ENCODE measurements at regions not wholly inside any gene's neighbourhood (a gene's known extent, or its start where the extent isn't known, plus 50 kb on each side); places are given as distances from the start of the nearest gene placed in this dataset.
"Not testable (repeated sequence)": the region's sequence is repeated elsewhere in the genome, so short reads cannot be mapped to it uniquely, and the experiment has no call there.

GRCh38 chr1:166590161-166590560 is 249.1 kb upstream of the POGK start:
- Histone ChIP-seq H3K36me3 (ENCODE audit: control insufficient read depth in 1 of 2, insufficient read depth in 2 of 2, low read length in 1 of 2) (no peaks in the 10 kb centered on the region), H3K4me1 (ENCODE audit: control insufficient read depth in 1 of 2, insufficient read depth in 2 of 2, low read length in 2 of 2) (no peaks in the 10 kb centered on the region), H3K27ac (ENCODE audit: low read depth in 1 of 2, low read length in 2 of 2) (no peak overlapping the region), H3K9me3 (ENCODE audit: control insufficient read depth, low read length) (no peaks in the 10 kb centered on the region), H3K4me3 (ENCODE audit: low read length in 2 of 2) (no peak overlapping the region), H3K27me3 (ENCODE audit: control insufficient read depth in 1 of 2, insufficient read depth in 2 of 2, low read length in 1 of 2) (no peaks in the 10 kb centered on the region)
- intact Hi-C loops (cut with DNase I): no loop called here
- DNase-seq: no peak
- WGBS, 2 donors: 83 to 92% methylated on average over 2 of the region's 2 CpGs
- no peak for ATAC-seq (ENCODE audit: low FRiP score)

- 88 to 90% methylated on average over 3 of the region's 3 CpGs for WGBS, 2 donors
- no peak overlapping the region for H3K27ac ChIP-seq (ENCODE audit: low read depth in 1 of 2, low read length in 2 of 2)
- no peak for ATAC-seq (ENCODE audit: low FRiP score)
These were observed 244.6 kb upstream of the POGK start for GRCh38 chr1:166594646-166595045.

GRCh38 chr1:166597516-166597915 is 241.8 kb upstream of the POGK start:
- intact Hi-C loops (cut with DNase I): no loop called here
- no peak for ATAC-seq (ENCODE audit: low FRiP score)
- DNase-seq: no peak

More at GRCh38 chr1:166594646-166595045, 244.6 kb upstream of the POGK start:
- Histone ChIP-seq H3K4me3 (ENCODE audit: low read length in 2 of 2) (no peak overlapping the region), H3K4me1 (ENCODE audit: control insufficient read depth in 1 of 2, insufficient read depth in 2 of 2, low read length in 2 of 2) (no peaks in the 10 kb centered on the region), H3K27me3 (ENCODE audit: control insufficient read depth in 1 of 2, insufficient read depth in 2 of 2, low read length in 1 of 2) (no peaks in the 10 kb centered on the region), H3K36me3 (ENCODE audit: control insufficient read depth in 1 of 2, insufficient read depth in 2 of 2, low read length in 1 of 2) (no peaks in the 10 kb centered on the region), H3K9me3 (ENCODE audit: control insufficient read depth, low read length) (no peaks in the 10 kb centered on the region)
- no peak for DNase-seq
- intact Hi-C loops (cut with DNase I): no loop called here

GRCh38 chr1:166600574-166600973 is 238.7 kb upstream of the POGK start:
- intact Hi-C loops (cut with DNase I): no loop called here
- H3K27me3 ChIP-seq (ENCODE audit: control insufficient read depth in 1 of 2, insufficient read depth in 2 of 2, low read length in 1 of 2): no peaks in the 10 kb centered on the region
- no peak overlapping the region for H3K27ac ChIP-seq (ENCODE audit: low read depth in 1 of 2, low read length in 2 of 2)
- H3K9me3 ChIP-seq (ENCODE audit: control insufficient read depth, low read length): no peaks in the 10 kb centered on the region
- H3K4me3 ChIP-seq (ENCODE audit: low read length in 2 of 2): no peak overlapping the region
- no peaks in the 10 kb centered on the region for H3K36me3 ChIP-seq (ENCODE audit: control insufficient read depth in 1 of 2, insufficient read depth in 2 of 2, low read length in 1 of 2)
- no peak for DNase-seq
- H3K4me1 ChIP-seq (ENCODE audit: control insufficient read depth in 1 of 2, insufficient read depth in 2 of 2, low read length in 2 of 2): no peaks in the 10 kb centered on the region
- no peak for ATAC-seq (ENCODE audit: low FRiP score)
- WGBS, 2 donors: 38 to 40% methylated on average over 1 of the region's 1 CpG

More at GRCh38 chr1:166597516-166597915, 241.8 kb upstream of the POGK start:
- no peaks in the 10 kb centered on the region for H3K9me3 ChIP-seq (ENCODE audit: control insufficient read depth, low read length)
- no peak overlapping the region for H3K4me3 ChIP-seq (ENCODE audit: low read length in 2 of 2)
- H3K27me3 ChIP-seq (ENCODE audit: control insufficient read depth in 1 of 2, insufficient read depth in 2 of 2, low read length in 1 of 2): no peaks in the 10 kb centered on the region
- H3K36me3 ChIP-seq (ENCODE audit: control insufficient read depth in 1 of 2, insufficient read depth in 2 of 2, low read length in 1 of 2): no peaks in the 10 kb centered on the region
- no peaks in the 10 kb centered on the region for H3K4me1 ChIP-seq (ENCODE audit: control insufficient read depth in 1 of 2, insufficient read depth in 2 of 2, low read length in 2 of 2)
- H3K27ac ChIP-seq (ENCODE audit: low read depth in 1 of 2, low read length in 2 of 2): no peak overlapping the region

- DNase-seq (no peak), ATAC-seq (ENCODE audit: low FRiP score) (no peak)
- Histone ChIP-seq H3K4me1 (ENCODE audit: control insufficient read depth in 1 of 2, insufficient read depth in 2 of 2, low read length in 2 of 2) (no peaks in the 10 kb centered on the region), H3K36me3 (ENCODE audit: control insufficient read depth in 1 of 2, insufficient read depth in 2 of 2, low read length in 1 of 2) (no peaks in the 10 kb centered on the region), H3K9me3 (ENCODE audit: control insufficient read depth, low read length) (no peaks in the 10 kb centered on the region), H3K27ac (ENCODE audit: low read depth in 1 of 2, low read length in 2 of 2) (no peak overlapping the region), H3K27me3 (ENCODE audit: control insufficient read depth in 1 of 2, insufficient read depth in 2 of 2, low read length in 1 of 2) (no peaks in the 10 kb centered on the region), H3K4me3 (ENCODE audit: low read length in 2 of 2) (no peak overlapping the region)
- intact Hi-C loops (cut with DNase I): no loop called here
- WGBS, 2 donors: 54 to 65% methylated on average over 5 of the region's 5 CpGs
These were observed 237.5 kb upstream of the POGK start for GRCh38 chr1:166601650-166602278.

- H3K4me3 ChIP-seq (ENCODE audit: low read length in 2 of 2); H3K4me1 ChIP-seq (ENCODE audit: control insufficient read depth in 1 of 2, insufficient read depth in 2 of 2, low read length in 2 of 2); H3K9me3 ChIP-seq (ENCODE audit: control insufficient read depth, low read length); H3K27me3 ChIP-seq (ENCODE audit: control insufficient read depth in 1 of 2, insufficient read depth in 2 of 2, low read length in 1 of 2); intact Hi-C loops (cut with DNase I); DNase-seq; H3K36me3 ChIP-seq (ENCODE audit: control insufficient read depth in 1 of 2, insufficient read depth in 2 of 2, low read length in 1 of 2); ATAC-seq (ENCODE audit: low FRiP score); H3K27ac ChIP-seq (ENCODE audit: low read depth in 1 of 2, low read length in 2 of 2): not testable (repeated sequence)
- 70 to 77% methylated on average over 3 of the region's 3 CpGs for WGBS, 2 donors
These were observed 236.5 kb upstream of the POGK start for GRCh38 chr1:166602801-166603200.

- H3K27ac ChIP-seq (ENCODE audit: low read depth in 1 of 2, low read length in 2 of 2): no peak overlapping the region
- DNase-seq: no peak
- no peak for ATAC-seq (ENCODE audit: low FRiP score)
- H3K27me3 ChIP-seq (ENCODE audit: control insufficient read depth in 1 of 2, insufficient read depth in 2 of 2, low read length in 1 of 2): no peaks in the 10 kb centered on the region
- H3K9me3 ChIP-seq (ENCODE audit: control insufficient read depth, low read length): no peaks in the 10 kb centered on the region
- H3K4me3 ChIP-seq (ENCODE audit: low read length in 2 of 2): no peak overlapping the region
- no peaks in the 10 kb centered on the region for H3K4me1 ChIP-seq (ENCODE audit: control insufficient read depth in 1 of 2, insufficient read depth in 2 of 2, low read length in 2 of 2)
- H3K36me3 ChIP-seq (ENCODE audit: control insufficient read depth in 1 of 2, insufficient read depth in 2 of 2, low read length in 1 of 2): no peaks in the 10 kb centered on the region
- WGBS, 2 donors: 86 to 88% methylated on average over 5 of the region's 5 CpGs
- intact Hi-C loops (cut with DNase I): no loop called here
These were observed 236.0 kb upstream of the POGK start for GRCh38 chr1:166603296-166603695.

- Histone ChIP-seq H3K27me3 (ENCODE audit: control insufficient read depth in 1 of 2, insufficient read depth in 2 of 2, low read length in 1 of 2) (no peaks in the 10 kb centered on the region), H3K4me3 (ENCODE audit: low read length in 2 of 2) (no peak overlapping the region), H3K4me1 (ENCODE audit: control insufficient read depth in 1 of 2, insufficient read depth in 2 of 2, low read length in 2 of 2) (no peaks in the 10 kb centered on the region), H3K36me3 (ENCODE audit: control insufficient read depth in 1 of 2, insufficient read depth in 2 of 2, low read length in 1 of 2) (no peaks in the 10 kb centered on the region), H3K9me3 (ENCODE audit: control insufficient read depth, low read length) (no peaks in the 10 kb centered on the region), H3K27ac (ENCODE audit: low read depth in 1 of 2, low read length in 2 of 2) (no peak overlapping the region)
- DNase-seq: no peak
- no peak for ATAC-seq (ENCODE audit: low FRiP score)
- intact Hi-C loops (cut with DNase I): no loop called here
- 70 to 74% methylated on average over 7 of the region's 7 CpGs for WGBS, 2 donors
These were observed 234.1 kb upstream of the POGK start for GRCh38 chr1:166605137-166605536.

- no peaks in the 10 kb centered on the region for H3K9me3 ChIP-seq (ENCODE audit: control insufficient read depth, low read length)
- H3K36me3 ChIP-seq (ENCODE audit: control insufficient read depth in 1 of 2, insufficient read depth in 2 of 2, low read length in 1 of 2): no peaks in the 10 kb centered on the region
- ATAC-seq (ENCODE audit: low FRiP score) (no peak), DNase-seq (no peak)
- intact Hi-C loops (cut with DNase I): no loop called here
- H3K4me1 ChIP-seq (ENCODE audit: control insufficient read depth in 1 of 2, insufficient read depth in 2 of 2, low read length in 2 of 2): no peaks in the 10 kb centered on the region
- 18 to 25% methylated on average over 1 of the region's 1 CpG for WGBS, 2 donors
- no peaks in the 10 kb centered on the region for H3K27me3 ChIP-seq (ENCODE audit: control insufficient read depth in 1 of 2, insufficient read depth in 2 of 2, low read length in 1 of 2)
- H3K27ac ChIP-seq (ENCODE audit: low read depth in 1 of 2, low read length in 2 of 2): no peak overlapping the region
- no peak overlapping the region for H3K4me3 ChIP-seq (ENCODE audit: low read length in 2 of 2)
These were observed 226.4 kb upstream of the POGK start for GRCh38 chr1:166612886-166613285.

All from aorta (tissue), 5 donors.